DMS53 (cell line): ENCODE measurements at regions not wholly inside any gene's neighbourhood (a gene's known extent, or its start where the extent isn't known, plus 50 kb on each side); places are given as distances from the start of the nearest gene placed in this dataset.

ENCODE experiments used
- DNase-seq: peaks from one replicate; lab custom pipeline; 2025; lab: John Stamatoyannopoulos, UW

DNA sequence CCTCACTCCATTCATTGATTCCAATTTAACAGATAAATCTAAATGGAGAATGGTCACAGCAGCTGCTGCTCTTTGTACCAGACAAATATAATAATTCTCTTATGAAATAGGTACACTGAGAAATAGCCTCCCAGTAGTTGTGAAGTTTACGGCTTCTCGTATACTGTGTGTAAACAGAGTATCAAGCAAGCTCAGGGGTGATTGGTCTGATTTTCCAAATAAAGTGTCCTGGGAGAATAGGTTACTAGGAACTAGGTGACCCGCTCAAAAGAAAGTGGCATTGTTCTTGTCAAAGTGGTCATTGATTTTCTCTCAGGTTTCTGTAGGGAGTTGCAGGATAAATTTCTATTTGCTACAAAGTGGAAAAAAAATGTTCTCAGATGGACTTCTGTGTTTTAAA is 838.2 kb downstream of the RAPGEF2 start:
- DNase-seq = no peak

DNA sequence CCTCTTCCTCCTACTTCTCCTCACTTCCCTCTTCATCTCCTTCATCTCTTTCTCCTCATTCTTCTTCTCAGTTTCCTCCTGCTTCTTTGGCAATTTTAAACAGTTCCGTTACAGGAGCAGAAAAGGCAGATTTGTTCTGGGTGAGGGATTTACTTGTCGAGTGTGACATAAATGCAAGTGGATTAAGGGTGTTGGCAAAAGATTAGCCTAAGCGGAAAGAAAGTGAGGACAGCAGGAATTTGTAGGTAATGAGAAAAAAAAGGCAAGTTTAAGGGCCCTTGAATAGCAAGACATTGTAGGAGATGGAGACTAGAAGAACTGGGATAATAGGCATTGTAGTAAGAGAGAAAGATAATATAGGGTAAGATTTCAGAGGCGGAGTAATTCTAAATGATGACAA is 841.6 kb downstream of the RAPGEF2 start:
- DNase-seq = no peak

DNA sequence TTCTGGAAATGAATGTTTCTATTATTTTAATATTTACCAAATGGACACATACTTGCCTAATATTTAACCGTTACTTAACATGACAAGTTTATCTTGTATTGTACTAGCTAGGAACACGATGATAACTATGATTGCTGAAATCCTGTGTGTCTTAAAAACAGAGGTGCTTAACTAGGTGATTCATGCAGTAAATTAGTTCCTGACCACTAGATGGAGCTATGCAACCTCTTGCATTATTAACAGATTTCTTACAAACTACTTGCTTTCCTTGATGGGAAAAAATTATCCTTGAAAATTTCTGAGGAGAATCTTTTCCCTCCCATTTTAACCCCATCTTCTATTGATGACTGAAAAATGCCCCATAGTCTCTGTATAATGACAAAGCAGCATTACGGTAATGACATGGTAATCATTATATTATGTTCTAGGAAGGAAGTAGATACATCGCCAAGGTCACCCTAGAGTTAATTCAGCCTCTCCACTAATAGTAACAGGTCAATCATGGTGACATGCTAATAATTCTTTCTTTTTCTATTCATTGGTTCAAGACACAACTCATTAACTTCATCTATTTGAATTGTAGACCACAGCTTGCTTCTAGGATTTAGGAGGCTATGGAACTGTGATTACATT is 844.2 kb downstream of the RAPGEF2 start:
- peak; percentile 76 for DNase-seq

DNA sequence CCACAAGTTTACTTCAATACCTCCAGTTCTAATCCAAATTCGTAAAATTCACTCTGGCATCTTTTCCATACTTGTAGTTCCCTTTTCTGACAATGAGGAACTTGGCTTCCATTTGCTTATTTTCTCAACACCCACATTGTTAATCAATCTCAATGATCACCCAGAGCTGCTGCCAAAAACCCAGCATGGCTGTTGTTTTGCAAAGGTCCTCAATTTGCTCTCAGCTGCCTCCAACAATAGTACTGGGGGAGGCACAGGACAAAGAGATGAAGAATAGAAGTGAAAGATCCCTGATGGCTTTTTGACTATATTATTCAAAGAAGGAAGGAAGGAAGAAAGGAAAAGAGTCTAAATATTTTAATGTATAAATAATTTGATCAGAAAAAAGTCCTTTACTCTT is 847.8 kb downstream of the RAPGEF2 start:
- no peak for DNase-seq

DNA sequence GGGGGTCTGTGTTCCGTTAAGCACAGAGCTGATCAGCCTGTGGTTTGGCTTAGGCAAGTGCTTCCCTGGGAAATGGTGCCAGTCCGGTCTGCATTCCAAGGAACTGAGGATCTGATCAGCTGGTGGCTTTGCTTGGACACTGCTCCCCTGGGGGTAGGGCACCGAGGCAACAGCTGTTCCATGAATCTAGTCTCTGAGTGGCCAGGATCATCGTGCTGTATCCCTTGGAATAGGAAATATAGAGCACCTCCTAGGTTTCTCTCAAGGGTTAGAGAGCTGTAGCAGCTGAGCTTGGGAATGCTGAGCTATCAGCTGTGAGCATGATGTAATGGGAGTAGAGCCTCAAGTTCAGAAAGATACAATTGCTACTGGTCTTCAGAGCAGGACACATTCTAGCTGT is 863.9 kb downstream of the RAPGEF2 start:
- no peak for DNase-seq

DNA sequence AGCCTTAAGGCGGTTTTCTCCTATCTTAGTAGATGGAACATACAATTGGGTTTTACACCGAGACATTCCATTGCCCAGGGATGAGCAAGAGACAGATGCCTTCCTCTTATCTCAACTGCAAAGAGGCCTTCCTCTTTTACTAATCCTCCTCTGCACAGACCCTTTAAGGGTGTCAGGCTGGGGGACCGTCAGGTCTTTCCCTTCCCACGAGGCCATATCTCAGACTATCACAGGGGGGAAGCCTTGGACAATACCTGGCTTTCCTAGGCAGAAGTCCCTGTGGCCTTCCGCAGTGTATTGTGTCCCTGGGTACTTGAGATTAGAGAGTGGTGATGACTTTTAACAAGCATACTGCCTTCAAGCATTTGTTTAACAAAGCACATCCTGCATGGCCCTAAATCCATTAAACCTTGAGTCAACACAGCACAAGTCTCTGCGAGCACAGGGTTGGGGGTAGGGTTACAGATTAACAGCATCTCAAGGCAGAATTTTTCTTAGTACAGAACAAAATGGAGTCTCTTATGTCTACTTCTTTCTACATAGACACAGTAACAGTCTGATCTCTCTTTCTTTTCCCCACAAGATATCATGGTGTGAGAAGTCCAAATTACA is 874.1 kb downstream of the RAPGEF2 start:
- peak; percentile 74 for DNase-seq

DNA sequence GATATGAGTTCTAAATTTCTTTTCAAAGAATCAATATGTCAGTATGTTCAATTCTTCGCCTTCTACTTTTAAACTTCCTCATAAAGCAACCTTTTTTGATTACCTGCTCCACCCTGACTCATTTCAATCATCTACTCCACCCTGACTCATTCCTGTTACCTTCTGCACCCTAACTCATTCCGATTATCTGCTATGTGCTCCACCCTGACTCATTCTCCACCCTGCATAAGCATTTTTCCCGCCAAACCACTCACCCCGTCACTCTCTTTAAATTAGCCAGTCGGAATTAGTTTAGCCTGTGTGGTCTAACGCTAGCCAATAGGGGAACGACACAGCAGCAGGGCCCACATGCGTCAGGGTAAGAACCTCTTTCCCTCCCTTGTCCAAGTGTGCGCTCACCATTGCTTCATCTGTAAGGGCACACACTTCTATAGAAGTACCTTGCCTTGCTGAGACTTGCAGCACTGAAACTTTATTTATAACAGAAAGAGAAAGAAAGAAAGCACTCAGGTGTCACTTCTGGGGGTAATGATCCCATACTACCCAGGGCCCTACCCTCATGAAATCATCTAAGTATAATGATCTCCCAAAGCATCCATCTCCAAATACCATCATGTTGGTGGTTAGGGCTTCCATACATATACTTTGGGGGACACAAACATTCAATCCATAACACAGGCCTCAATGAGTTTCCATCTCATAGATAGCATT is 875.2 kb downstream of the RAPGEF2 start:
- no peak for DNase-seq

DNA sequence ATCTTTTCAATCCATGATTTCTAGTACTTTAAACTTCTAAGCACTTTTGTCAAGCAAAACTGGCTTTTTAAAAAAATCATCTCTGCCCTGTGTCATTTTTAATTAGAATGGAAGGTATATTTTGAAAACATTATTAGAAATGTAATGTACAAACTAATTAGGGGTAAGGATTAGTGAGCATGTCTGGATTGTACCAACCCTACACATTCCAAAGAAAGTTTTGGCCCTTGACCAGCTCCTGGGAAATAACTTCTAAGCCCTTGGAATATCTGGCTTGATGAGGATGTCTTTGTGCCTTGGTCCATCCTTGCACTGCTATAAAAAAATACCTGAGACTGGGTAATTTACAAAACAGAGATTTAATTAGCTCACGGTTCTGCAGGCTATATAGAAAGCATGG is 876.5 kb downstream of the RAPGEF2 start:
- no peak for DNase-seq

DNA sequence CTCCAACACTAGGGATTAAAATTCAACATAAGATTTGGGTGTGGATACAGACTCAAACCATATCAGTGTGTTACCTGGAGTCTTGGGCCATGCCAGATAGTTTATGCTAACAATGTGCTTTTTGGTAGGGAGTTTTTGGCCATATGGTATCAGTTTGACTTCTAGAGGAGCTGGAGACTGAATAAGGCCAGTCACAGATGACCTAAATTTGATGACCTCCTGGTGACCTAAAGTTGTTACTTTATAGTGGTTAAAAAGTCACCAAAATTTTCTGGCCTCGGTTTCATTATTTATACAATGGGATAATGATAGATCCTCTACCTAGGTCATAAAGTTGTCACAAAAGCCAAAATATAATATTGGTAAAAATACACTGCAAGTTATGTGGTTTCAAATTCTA is 877.1 kb downstream of the RAPGEF2 start:
- DNase-seq = no peak

DNA sequence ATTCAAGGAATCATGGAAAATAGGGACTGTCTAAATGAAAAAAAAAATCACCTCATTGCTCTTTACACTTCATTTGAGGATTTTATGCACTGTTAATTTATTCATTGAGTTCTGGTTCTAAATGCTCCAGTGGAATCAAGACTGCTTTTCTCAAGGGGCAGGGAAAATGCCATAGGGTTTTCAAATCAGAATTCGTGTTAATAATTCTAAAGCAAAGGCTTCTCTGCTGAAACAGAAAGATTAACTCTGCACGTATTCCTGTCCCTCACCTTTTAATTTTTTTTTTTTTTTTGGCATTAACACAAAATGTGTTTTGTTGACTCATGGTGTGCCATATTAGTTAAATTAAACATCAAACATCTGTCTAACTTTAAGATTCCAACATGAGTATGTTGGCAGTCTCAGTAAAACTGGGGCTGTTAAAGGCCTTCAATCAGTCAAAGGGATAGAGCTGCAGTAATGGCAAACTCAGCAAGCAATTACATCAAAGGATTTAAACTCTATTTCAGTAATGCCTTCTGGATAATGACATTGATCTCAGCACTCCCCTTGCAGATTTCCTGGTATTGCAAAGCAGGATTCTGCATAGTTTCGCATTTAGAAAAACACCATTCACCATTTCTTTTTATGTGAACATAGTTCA is 878.1 kb downstream of the RAPGEF2 start:
- DNase-seq = no peak

DNA sequence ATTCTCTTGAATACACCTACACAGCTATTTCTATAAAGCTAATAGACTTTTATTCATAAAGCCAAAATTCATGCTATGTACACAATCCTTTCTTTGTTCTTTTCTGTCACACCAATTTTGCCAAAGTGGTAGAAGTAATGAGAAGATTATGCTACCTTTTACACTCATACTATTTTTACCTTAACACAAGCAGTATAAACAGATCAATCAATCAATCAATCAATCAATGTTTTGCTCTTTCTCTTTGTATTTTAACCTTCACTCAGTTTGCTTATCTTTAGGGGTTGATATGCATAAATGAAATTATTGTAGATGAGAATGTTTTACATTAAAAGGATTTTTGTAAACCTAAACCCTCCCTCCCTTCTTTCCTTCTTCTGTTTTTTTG is 878.6 kb downstream of the RAPGEF2 start:
- no peak for DNase-seq

DNA sequence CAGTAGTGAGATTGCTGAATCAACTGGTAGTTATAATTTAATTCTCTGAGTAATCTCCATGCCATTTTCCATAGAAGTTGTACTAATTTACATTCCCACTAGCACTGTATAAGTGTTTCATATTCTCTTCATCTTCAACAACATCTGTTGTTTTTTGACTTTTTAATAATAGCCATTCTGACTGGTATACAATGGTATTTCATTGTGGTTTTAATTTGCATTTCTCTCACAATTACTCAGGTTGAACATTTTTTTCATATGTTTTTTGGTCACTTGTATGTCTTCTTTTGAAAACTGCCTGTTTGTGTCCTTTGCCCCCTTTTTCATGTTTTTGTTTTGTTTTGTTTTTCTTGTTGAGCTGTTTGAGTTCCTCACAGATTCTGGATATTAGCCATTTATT is 880.2 kb downstream of the RAPGEF2 start:
- no peak for DNase-seq

DNA sequence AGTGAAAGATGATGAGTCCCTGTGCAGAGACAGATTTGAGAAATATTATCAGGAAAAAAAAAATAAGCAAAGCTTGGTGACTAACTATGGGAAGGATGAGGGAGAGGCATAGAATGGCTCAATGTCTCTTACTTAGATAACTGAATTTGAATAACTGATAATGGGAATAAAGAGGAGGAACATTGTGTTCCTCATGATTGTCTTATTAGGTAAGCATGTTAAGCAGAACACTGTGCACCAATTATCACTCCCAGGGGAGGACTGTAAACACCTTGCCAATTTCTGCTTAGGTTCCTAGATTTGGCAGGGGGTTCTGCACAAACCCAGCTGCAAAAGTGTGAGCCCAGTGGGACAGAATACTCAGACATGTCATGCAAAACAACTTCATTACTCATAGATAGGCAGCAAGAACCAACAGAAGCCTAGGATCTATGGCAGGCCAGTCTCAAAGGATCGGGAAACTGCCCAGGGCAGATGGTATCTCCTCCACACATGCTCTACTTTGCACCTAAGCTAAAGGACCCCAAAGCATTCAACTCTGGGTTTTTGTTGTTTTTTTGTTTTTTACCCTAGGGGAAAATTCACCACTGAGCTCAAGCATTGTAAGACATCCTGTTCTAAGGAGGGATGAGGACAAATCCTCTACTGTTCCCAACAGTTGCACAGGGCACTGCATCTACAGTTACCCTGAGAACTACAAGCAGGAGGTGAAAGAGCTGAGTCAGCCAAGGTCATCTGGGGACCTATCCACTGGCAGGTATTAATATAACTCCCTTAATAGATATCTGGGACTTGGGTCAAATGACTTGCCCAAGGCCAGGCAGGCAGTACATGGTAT is 907.0 kb downstream of the RAPGEF2 start:
- DNase-seq = no peak

DNA sequence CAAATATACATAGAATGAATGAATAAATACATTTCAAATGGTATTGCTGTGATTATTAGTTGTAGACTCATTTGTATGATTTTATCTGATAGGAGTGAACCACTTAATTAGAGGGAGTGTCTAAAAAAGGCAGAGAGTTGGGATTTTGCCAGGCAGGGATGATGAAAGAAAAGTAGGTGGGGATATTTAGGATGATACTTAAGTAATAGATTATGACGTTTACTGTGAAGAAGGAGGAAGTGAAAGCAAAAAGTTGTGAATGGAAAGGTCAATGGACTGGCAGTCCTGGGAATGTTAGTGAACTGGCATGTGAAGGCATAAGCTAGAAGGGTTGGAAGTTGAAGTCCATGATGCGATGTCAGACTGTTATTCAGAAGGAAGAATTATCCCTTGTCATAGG is 917.1 kb downstream of the RAPGEF2 start:
- DNase-seq = no peak

DNA sequence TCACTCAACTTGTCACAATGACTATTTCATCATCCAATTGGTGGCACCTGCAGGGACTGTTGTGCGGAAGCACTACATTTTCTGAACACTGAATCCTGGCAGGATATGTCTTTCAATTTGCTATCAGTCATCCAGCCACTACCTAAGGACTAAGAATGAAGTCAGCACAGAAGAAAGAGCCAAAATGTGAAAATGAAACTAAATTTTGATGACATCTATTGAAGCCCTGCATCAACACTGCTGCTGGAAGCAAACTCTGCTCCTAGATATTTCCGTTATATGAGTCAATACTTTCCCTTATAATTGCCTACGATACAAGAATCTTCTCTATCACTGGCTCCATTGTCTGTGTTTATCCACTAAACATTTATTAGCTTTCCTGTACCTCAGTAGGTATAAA is 917.9 kb downstream of the RAPGEF2 start:
- DNase-seq = no peak

DNA sequence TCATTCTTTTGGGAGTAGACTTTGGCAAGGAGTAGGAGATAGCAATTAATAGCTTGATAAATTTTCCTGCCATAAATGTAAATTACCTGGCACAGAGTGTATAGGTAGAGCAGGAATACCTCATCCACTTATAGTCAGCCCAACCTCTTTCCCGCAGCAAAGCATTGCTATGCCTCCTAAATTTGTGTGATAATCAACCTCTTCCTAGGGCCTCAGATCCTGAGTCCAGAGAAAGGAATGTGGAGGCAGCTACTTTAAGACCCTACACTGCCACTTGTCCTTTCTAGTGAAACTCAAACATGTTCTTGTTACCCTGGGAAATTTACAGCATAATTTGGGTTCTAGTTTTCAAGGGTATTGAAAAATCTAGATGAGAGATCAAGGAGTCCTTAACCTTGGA is 919.0 kb downstream of the RAPGEF2 start:
- no peak for DNase-seq

DNA sequence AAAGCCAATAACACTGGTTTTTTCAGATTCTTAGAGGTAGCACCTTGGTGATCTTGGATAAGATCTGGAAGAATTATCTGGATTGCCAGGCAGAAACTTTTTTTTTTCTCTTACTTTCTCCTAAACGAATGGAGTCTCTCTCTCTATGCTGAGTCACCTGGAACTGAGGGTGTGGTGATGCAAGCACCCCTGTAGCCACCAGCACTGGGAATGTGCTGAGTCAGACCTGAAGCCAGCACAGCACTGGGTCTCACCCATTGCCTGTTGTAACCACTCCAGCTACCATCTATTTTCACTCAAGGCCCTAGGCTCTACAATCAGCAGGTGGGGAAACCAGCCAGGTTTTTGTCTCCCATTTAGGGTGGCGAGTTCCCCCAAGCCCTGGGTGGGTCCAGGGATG is 923.8 kb downstream of the RAPGEF2 start:
- DNase-seq = peak; percentile 42

DNA sequence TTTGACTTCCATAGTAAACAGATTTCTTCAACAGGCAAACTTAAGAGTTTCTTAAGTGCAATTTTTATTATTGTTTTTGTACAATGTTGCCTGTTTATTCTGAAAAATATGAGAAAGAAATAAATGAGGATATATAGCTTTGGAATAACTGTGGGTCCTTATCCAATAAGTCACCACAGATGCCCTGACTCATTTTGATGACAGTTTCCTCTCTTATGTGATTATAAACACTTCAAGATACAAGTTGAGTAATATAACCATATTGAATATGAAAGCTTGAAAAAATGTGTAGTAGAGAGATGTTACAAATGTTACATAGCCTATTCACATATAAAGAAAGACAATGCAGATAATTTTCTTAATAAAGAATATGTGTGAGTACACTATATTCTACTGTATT is 931.6 kb downstream of the RAPGEF2 start:
- peak; percentile 20 for DNase-seq

DNA sequence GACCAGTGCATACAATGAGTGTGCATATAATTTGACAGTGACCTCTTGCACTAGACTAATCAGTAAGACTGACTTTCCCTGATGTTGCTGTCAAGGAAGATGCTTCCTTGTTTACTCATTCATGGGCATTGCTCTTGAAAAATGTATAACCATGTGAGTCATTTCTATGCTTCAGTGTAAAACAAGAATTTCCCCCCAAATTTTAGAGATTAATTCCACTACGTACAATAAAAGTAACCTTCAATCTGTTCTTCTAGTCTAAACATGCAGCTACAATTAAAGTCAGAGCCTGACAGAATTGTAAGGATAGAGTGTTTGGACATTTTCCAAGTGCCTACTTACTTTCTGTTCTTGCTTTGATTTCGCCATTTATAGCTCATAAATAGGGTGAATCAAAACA is 935.7 kb downstream of the RAPGEF2 start:
- DNase-seq = peak; percentile 42

DNA sequence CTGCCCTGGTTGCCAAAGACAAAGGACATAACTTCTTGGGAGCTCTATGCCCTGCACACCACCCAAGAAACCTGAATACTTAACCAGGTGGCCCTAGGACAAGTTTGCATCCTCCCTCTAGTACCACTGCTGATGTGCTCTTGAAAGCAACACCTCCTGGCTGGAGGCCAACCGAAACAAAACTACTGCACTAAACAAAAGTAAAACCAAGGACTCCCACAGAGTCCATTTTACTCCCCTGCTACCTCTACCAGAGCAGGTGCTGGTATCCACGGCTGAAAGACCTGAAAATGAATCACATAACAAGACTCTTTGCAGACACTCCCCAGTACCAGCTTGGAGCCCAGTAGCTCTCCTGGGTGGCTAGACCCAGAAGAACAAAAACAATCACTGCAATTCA is 941.8 kb downstream of the RAPGEF2 start:
- DNase-seq = no peak

DNA sequence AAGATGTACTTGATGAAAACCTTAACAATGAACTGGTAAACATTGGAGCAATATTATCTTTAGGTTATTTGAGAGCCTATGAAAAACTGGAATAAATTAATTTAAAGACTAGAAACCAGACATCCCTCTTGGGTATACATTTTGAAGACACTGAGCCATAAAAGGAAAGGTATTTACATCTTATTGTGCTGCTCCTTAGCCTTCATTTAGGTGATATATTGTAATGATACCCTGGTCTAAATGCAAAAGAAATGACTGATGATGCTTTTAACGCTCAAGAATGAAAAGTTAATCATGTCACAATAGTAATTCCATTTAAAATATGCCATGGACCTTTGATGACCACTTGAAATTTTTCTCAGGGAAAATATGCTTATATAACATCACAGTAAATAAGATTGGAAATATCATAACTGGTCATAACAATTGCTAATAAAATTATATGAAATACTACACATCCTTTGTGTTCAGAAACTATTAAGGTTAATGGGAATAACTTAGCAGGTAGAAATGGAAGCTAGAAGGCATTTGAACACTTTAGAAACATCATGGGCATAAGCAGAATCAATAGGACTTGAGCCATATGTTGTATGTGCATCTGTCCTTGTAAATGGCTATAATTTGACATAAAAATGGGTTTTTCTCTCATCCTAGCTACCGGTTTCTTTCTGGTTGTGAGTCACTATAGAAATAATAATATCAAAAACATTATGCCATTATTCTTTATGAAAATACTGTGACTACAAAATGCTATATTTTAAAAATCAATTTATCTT is 979.7 kb downstream of the RAPGEF2 start:
- no peak for DNase-seq
